Stimulated activated CD8-positive, alpha-beta memory T cell treated with anti-CD3 and anti-CD28 coated beads, Interleukin-7, amount 100 ng/mL, for 1 hour (primary cell): ENCODE measurements at regions not wholly inside any gene's neighbourhood (a gene's known extent, or its start where the extent isn't known, plus 50 kb on each side); places are given as distances from the start of the nearest gene placed in this dataset.
"Not testable (repeated sequence)": the region's sequence is repeated elsewhere in the genome, so short reads cannot be mapped to it uniquely, and the experiment has no call there.

Experiments
- DNase-seq, 2 donors: peaks; one replicate each; pipeline ENCODE4 v3.0.0-alpha.2; 2020; ENCODE audit warnings: low read depth in 2 of 2

DNA sequence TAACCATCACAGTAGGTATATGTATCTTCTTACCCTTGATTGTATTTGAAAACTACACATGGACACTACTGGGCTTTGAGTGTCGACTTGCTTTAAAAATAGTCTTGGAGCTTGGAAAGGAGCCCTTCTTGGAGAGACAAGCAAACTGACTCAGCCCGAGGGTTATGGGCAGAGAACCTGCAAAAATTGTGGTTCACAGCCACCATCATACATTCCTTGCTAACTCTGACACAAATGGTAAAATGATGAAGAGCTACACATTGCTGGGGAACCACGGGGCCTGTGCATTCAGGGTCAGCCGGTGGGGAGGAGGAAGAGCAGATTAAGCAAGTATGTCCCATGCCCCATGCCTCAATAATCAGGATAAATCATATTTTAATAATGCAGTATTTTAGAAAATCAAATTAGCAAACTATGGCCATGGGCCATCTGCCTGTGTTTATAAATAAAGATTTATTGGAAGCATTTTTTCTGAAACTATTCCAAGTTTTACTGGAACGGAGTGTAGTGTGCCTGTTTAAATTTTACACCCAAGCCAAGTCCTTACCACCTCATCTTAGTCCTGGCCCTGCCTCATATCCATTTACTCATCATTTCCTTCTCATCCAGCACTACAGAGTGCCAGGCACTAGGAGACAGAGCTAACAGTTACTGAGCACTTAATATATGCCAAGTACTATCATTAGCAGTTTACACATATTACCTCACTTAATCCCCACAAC is 195.7 kb downstream of the PALM2AKAP2 start:
- DNase-seq, result no peak

DNA sequence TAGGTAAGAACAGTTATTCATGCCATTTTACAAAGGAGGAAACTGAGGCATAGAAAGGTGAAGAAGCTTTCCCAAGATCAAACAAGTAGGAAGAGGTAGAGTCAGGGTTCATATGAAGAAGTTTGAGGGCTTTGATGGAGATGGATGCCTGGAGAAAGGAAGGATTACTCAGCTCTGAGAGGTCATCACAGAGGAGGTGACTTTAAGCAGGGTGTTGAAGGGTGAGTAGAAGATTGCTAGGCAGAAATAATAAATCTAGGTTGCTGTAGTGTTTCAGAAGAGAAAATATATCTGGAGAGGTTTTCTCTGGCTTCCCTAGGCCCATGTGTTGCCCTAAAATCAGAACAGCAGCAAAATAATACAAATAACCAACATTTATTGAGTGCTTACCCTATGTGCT is 196.3 kb downstream of the PALM2AKAP2 start:
- no peak for DNase-seq

DNA sequence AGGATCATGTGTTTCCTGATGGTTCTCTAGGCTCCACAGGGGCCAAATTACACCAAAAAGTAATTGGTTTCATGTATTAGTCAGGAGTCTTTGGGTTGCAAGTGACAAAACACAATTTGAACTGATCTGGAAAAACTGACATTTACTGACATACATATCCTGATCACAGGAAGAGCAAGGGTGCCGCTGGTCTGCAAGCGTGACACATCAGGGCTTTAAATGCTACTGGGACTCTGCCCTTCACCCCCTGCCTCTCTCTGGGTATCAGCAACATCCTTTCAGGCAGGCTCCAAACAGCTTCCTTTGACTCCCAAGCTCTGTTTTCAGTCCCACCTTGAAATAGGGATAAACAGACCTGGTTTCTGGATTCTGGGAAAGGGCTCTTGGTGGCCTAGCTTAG is 197.5 kb downstream of the PALM2AKAP2 start:
- no peak for DNase-seq

DNA sequence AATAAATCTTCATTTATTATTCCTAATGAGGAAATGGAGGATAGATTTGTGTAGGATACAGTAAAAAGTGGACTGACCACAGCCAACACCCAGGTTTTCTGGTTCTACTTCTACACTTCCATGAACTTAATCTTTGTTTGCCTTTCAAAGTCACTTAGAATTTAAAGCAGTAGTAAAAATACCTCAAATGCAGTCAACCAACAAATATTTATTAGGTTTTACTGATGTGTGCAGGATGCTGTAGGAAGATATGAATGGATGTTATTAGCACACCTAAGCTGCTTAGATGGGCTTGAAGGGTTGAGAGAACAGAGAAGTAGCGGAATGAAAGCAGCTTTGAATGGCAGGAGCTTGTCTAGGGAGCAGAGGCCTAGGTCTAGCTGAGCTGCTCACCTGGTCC is 201.1 kb downstream of the PALM2AKAP2 start:
- DNase-seq, result no peak

DNA sequence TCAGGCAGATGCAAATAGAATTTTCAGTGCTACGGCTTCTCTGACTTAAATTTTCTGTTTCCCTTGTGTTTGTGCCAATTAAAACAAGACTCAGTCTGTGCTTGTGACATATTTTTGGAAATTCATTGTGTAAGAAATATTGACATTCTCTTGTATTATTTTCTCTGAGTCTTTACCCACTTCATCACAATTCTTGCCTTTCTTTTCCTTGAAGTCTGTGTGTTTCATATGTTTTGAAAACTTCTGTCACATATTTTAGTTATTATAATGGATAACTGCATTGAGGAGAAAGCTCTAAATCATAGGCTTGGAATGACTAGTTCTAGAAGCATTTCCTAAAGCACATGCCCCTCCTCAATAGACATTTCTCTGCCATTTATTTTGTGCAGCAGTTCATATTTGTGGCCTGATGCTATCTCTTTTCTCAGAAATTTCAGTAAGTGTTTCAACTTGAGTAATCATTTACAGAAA is 206.6 kb downstream of the PALM2AKAP2 start:
- no peak for DNase-seq

DNA sequence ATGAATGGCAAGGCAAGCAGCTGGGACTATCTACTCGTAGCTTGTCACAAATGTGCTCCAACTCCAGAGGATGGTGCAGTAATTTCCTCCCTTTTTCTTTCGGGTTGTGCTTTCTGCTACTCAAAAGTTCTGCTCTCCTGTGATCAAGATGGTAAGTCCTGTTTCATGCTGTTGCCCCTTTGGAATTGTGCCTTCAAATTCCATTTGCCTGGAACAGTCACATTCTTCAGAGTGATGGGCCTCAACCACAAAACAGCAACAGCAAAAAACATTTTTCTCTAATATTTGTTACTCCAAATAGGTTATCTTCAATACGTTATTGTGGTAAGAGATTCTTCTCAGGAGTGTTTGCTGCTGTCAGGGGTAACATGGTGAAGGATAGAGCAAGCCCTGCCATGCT is 209.3 kb downstream of the PALM2AKAP2 start:
- DNase-seq, result no peak

DNA sequence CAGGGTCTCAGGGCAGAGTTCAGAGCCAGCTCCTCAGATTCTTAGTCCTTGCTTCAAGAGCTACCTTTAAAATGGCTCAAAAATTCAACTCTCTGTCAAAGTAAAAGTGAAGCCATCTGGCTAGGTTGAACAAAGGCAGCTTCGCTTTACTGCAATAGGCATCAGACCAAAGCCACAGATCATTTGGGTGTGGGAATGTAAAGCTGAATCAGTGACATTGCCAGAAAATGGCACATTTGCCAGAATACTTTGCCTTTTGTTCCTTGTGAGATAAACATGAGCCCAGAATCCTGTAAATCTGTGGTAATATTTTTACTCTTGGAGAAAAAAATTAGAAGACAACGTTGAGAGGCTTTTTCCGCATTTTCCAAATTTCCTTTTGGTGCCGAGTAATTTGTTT is 210.5 kb downstream of the PALM2AKAP2 start:
- no peak for DNase-seq

DNA sequence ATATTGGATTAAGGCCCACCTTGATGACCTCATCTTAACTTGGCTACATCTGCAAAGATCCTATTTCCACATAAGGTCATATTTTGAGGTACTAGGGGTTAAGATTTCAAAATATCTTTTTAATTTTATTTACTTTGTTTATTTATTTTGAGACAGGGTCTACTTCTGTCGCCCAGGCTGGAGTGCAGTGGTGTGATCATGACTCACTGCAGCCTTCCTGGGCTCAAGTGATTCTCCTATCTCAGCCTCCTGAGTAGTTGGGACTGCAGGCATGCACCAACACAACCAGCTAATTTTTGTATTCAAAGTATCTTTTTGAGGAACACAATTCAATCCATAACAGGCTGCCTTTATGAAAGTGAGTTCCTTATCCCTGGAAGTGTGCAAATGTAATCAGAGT is 212.3 kb downstream of the PALM2AKAP2 start:
- DNase-seq, result no peak

DNA sequence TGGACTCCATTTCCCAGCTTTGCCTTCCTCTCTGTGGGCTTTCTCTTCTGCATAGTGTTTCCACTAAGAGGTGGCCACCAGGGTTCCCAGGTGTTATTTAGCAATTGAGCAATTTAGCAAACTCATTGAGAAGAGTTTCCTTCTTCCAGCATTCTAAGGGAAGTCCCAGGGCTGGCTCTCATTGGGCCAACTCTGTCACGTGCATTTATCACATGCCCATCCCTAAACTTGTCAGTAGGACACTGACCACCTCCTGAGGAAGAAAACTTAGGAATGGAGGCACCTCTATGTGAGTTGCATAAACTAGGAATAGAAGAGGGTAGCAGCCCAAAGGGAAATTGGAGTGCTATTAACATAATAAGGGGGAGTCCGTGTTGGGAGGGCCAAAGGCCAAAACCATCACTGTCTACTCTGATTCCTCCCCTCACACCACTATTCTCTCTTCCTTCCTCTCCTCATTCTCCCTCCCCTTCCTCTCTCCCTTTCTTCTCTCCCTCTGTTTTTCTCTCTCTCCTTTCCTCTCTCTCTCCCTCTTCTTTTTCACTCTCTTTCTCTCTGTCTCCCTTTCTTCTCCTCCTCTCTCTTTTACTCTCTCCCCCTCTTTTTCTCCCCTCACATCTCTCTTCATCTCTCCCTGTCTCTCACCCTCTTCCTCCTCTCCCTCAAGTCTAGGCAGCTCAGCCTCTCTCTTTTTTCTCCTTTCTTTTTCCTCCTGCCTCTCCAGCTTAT is 213.4 kb downstream of the PALM2AKAP2 start:
- DNase-seq, result no peak

DNA sequence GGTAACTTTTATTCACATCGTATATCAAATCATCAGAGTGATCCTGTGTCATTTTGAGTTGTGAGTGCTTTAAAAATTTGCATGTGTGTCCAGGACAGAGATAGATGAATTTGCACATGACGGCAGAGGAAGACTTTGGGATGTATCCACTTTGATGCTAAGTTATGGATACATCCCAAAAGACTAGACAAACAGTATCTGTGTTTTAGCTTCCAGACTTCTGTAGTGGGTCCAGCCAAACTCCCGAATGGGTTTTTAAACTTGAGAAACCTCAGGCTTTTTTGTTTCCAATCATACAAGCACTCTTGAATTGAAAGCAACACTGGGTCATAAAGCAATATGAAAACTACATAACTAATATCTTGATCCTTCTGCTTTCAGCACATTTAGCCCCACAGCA is 213.8 kb downstream of the C9orf152 start:
- DNase-seq, result no peak

DNA sequence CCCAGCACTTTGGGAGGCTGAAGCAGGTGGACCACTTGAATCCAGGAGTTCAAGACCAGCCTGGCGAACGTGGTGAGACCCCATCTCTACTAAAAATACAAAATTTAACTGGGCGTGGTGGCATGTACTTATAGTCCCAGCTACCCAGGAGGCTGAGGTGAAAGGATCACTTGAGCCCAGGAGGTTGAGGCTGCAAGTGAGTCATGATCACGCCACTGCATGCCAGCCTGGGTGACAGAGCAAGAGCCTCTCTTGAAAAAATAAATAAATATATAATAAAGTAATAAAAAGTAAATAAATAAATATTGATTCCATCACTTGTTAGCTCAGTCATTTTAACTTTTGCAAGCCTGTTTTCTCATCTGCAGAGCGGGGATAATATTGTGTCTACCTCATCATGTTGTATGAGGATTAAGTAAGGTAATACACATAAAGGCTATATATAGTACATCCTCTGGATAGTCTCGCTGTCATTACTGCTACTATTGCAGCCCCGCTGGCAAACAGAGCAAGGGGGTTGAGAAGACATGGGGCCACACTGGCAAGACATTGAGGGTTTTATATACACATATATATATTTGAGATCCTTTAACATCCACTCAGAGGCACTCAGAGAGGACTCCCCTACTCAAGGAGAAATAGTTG is 210.9 kb downstream of the C9orf152 start:
- DNase-seq, result no peak

DNA sequence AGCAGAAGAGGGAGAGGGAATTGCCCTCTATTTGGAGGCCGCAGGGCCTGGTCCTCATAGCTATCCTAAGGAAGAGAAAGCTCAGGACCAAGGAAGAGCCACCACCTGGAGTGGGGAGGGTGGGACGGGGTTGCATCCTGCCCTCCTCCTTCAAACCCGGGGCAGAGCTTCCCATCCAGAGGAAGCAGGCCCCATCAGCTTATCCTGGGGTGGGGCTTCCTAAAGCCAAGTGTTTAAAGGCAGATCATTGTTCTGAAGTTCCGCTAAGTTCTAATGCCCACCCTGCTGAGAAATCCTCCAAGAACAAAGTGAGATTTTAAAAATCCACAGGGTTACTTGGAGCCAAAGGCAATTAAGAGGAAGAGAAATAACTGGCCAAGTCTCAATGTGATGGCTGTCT is 210.3 kb downstream of the C9orf152 start:
- no peak for DNase-seq

DNA sequence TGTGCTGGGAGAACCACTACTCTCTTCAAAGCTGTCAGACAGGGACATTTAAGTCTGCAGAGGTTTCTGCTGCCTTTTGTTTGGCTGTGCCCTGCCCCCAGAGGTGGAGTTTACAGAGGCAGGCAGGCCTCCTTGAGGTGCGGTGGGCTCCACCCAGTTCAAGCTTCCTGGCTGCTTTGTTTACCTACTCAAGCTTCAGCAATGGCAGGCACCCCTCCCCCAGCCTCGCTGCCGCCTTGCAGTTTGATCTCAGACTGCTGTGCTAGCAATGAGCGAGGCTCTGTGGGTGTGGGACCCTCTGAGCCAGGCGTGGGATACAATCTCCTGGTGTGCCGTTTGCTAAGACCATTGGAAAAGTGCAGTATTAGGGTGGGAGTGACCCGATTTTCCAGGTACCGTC is 202.4 kb downstream of the C9orf152 start:
- DNase-seq, result not testable (repeated sequence)

DNA sequence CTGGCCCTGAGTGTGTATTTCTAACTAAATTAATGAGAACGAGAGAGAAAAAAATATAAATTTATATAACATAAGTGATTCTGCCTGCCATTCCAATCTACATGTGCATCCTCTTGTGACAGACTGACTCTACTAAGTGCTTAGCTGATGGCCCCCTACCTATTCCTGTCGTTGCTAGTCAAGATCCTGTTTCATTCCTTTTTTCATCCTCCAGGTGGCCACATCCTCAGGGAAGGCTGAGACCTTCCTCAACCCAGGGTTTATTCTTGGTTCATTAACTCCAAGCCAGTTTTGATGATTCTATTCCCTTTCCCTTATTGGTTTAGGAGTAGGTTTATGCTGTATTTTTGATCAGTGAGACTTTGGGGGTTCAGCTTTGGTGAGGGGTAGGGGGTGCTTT is 201.3 kb downstream of the C9orf152 start:
- no peak for DNase-seq

DNA sequence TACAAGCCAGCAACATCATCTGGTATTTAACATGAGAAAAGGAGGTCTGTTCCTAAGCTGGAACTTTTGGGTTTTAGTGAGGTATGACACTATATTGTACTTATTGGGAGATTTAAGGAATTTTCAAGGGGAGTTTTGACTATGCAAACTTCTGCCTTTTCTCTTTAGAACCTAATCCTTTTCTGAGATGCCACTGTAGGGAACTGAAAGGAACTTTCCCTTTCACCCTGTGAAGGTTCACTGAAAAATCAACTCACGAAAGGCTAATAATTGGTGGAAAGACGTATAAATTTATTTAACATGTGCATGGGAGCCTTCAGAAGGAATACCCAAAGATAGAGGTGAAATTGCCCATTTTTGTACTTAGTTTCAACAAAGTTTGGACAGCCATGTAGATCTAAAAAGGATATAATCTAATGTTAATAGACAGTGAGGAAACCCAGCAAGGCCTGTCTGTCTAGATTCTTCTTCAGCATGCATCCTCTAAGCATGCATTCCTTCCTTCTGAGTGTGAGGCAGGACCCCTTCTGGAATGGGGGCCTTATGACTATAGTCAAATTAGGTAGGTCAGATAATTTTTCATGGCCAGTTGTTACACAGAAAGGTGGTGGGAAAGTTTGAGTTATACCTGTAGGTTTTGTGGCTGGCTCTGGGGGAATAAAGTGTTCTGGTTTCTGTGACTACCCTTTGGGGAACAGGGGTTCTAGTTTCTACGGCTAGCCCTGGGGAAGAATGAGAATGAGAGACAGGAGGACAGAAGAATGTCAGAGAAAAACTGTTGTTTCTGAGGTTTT is 200.3 kb downstream of the C9orf152 start:
- no peak for DNase-seq

DNA sequence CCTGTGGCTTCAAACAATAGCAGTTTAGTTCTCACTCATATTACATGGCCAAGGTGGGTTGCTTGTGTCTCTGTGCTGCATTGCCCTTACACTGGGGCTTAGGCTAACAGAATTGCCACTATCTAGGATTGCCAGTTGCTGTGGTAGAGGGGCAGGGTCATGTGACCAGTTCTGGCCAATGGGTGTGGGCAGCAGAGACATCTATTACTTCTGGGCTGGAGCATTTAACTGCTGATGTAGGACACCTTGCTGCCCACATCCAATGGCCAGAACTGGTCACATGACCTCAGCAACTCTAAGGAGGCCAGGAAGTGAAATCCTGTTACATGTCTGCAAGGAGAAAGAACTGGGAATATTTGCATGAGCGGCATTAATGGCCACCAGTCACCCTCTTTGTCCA is 199.3 kb downstream of the C9orf152 start:
- no peak for DNase-seq

DNA sequence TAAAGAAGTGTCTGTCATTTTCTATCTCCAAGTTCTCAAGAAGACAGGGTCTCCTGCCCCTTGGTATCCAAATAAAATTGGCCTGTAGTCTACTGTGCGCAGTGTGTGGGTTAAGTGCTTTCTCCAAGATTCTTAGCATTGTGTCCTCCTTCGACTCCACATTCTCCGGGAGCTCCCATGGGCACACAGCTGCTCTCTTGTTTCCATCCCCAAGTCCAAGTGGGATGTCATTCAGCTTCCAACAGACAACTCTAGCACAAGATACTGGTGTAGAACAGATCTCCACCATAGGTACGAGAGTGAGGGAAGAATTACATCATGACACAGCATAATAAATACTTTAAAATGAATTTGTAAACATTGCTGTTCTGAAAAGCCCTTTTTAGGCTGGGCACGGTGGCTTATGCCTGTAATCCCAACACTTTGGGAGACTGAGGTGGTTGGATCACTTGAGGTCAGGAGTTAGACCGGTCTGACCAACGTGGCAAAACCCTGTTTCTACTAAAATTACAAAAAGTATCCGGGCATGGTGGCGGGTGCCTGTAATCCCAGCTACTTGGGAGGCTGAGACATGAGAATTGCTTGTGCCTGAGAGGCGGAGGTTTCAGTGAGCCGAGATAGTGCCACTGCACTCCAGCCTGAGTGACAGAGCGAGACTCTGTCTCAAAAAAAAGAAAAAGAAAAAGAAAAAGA is 196.2 kb downstream of the C9orf152 start:
- DNase-seq, result no peak

DNA sequence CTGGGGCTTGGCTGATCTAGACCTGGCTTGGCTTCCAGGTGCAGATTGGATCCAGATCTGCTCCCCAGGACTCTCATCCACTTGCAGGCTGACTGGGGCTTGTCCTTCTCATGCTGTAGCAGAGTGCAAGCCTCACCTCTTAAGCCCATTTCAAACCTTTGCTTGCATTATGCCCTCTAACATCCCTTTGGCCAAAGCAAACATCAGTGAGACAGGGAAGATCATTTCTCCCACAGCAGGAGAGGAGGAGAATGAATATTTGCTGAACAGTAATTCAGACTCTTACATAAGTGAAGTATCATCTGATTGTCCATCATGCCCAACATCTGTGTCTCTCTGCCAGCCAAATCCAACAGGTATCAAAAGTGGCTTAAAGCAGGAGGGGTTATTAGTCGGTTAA is 194.9 kb downstream of the C9orf152 start:
- DNase-seq, result no peak

DNA sequence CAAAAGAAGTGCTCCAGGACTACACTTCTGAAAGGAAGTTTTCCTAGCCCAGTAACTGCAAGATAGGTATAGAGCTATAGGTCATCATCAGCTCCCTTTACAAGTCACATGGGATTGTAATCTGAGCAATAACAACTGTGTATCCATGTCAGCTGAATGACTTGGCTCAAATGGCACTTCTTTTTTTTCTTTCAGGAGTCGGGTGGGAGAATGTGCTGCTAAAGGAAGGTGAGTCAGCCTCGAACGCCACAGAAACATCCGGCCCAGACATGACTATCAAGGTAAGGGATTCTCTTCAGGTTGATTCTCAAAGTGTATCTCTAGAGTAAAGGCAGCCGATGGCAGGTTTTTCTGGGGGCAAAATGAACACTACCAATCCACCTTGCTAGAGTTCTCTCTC is 192.2 kb downstream of the C9orf152 start:
- DNase-seq, result no peak

DNA sequence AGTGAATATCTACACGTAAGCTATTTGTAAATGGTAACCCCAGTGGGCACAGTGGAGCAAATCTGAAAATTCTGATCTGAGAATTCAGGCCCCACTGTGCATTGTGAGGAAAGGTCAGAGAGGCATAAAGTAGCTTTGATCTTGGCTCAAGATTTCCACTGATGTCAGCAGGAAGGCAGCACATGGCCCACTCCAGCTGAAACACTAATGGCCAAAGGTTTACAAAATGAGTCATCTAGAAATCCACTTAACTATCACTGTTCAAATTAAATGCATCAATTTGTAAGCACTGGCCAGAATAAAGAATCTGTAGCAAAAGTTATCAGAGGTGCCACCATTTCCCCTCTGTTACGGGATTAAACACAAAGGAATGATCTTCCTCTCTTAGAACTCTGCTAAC is 191.6 kb downstream of the C9orf152 start:
- DNase-seq, result no peak

DNA sequence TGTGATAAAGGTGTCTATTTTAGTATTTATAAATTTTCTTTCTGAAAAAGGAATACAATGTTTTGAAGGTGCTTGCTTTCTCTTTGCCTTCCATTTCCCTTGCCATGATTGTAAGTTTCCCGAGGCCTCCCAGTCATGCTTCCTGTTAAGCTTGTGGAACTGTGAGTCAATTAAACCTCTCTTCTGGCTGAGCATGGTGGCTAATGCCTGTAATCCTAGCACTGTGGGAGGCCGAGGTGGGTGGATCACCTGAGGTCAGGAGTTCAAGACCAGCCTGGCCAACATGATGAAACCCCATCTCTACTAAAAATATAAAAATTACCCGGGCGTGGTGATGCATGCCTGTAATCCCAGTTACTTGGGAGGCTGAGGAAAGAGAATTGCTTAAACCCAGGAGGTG is 187.7 kb downstream of the C9orf152 start:
- not testable (repeated sequence) for DNase-seq

DNA sequence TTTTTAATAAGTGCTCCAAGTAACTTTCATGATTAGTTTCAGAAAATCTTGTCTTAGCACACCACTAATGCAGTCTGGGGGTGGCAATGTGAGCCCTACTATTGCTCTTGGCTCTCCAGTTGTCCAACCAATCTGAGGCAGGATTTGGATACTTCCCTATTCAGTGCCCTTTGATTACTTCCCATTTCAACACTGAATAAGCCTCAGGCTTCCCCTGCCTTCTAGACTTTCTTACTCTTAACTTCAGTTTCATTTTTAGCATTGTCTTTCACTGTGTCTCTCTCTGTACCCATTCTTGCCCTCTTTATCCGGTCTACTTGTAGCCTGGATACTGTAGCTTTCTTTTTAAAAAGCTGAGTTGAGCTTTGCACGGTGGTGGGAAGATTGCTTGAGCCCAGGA is 186.1 kb downstream of the C9orf152 start:
- no peak for DNase-seq
